Neural cell (in vitro differentiated cells): ENCODE measurements at regions not wholly inside any gene's neighbourhood (a gene's known extent, or its start where the extent isn't known, plus 50 kb on each side); places are given as distances from the start of the nearest gene placed in this dataset.

Experiments
- H2AFZ ChIP-seq: fragments of 200-600, 300-800 bp; sonication (generic), shearing (Covaris generic); 2 replicates; pipeline ENCODE4 v1.6.0; 2014; ENCODE audit warnings: low read depth, mild to moderate bottlenecking, antibody characterized with exemption, low read length, moderate library complexity
- H3F3A ChIP-seq: fragments of 200-600 bp; shearing (Covaris generic); 2 replicates; pipeline ENCODE4 v1.6.1; 2016; ENCODE audit warnings: mild to moderate bottlenecking, moderate library complexity, mixed read lengths, antibody characterized with exemption, low read length; ENCODE audit not compliant: insufficient read depth, poor library complexity, severe bottlenecking
- H3K27ac ChIP-seq: fragments of 200-600, 300-800 bp; sonication (generic), shearing (Covaris generic); 2 replicates; pipeline ENCODE4 v1.5.1; 2014; ENCODE audit warnings: mild to moderate bottlenecking, low read length, moderate library complexity
- H3K27me3 ChIP-seq: fragments of 300-800, 200-600 bp; sonication (generic), shearing (Covaris generic); 2 replicates; pipeline ENCODE4 v1.6.0; 2014; ENCODE audit warnings: mild to moderate bottlenecking, low read depth, low read length, moderate library complexity; ENCODE audit not compliant: insufficient read depth
- H3K36me3 ChIP-seq: fragments of 300-800, 200-600 bp; sonication (generic), shearing (Covaris generic); 2 replicates; pipeline ENCODE4 v1.5.1; 2014; ENCODE audit warnings: mild to moderate bottlenecking, antibody characterized with exemption, low read length, moderate library complexity; ENCODE audit not compliant: insufficient read depth
- H3K4me2 ChIP-seq: fragments of 300-800, 200-600 bp; sonication (generic), shearing (Covaris generic); 2 replicates; pipeline ENCODE4 v1.6.0; 2014; ENCODE audit warnings: mild to moderate bottlenecking, low read length
- H3K4me3 ChIP-seq: fragments of 300-800, 200-600 bp; sonication (generic), shearing (Covaris generic); 2 replicates; pipeline ENCODE4 v1.5.1; 2014; ENCODE audit warnings: mild to moderate bottlenecking, low read length, moderate library complexity
- H3K79me2 ChIP-seq: fragments of 200-600 bp; shearing (Covaris generic); replicated peaks from 2 replicates; pipeline ENCODE4 v1.6.0; 2014; ENCODE audit warnings: mild to moderate bottlenecking, low read length, moderate library complexity; ENCODE audit not compliant: insufficient read depth
- H3K9ac ChIP-seq: fragments of 300-800, 200-600 bp; sonication (generic), shearing (Covaris generic); 2 replicates; pipeline ENCODE4 v1.6.1; 2016; ENCODE audit warnings: mild to moderate bottlenecking, low read length, mixed read lengths
- H3K9me2 ChIP-seq: fragments of 200-600 bp; shearing (Covaris generic); 2 replicates; pipeline ENCODE4 v1.6.1; 2016; ENCODE audit warnings: mild to moderate bottlenecking, low read length, mixed read lengths; ENCODE audit not compliant: insufficient read depth
- H3K9me3 ChIP-seq: fragments of 200-600, 300-800 bp; sonication (generic), shearing (Covaris generic); 2 replicates; pipeline ENCODE4 v1.6.1; 2016; ENCODE audit warnings: mild to moderate bottlenecking, mixed run types, low read length, moderate library complexity, mixed read lengths
- H4K20me1 ChIP-seq: fragments of 200-600 bp; shearing (Covaris generic); 2 replicates; pipeline ENCODE4 v1.6.1; 2016; ENCODE audit warnings: mild to moderate bottlenecking, mixed run types; ENCODE audit not compliant: insufficient read depth
- EP300 ChIP-seq: fragments of 450-650 bp; conservative IDR thresholded peaks from 2 replicates; pipeline ENCODE4 v1.6.1; 2014; ENCODE audit warnings: antibody characterized with exemption, mild to moderate bottlenecking, moderate library complexity; ENCODE audit not compliant: poor library complexity, severe bottlenecking
- EZH2 ChIP-seq: fragments of 200-600, 300-800 bp; shearing (Covaris generic), sonication (generic); IDR thresholded peaks from 2 replicates; pipeline ENCODE4 v1.6.1; 2014; ENCODE audit warnings: antibody characterized with exemption, low read length, borderline replicate concordance, mild to moderate bottlenecking; ENCODE audit not compliant: insufficient read depth, poor library complexity, severe bottlenecking
- MXI1 ChIP-seq: fragments of 450-650 bp; conservative IDR thresholded peaks from 2 replicates; pipeline ENCODE4 v1.6.1; 2014; ENCODE audit warnings: antibody characterized with exemption, mild to moderate bottlenecking; ENCODE audit not compliant: poor library complexity, severe bottlenecking
- POLR2AphosphoS5 ChIP-seq: IDR thresholded peaks from 2 replicates; pipeline ENCODE4 v1.6.1; 2012
- RAD21 ChIP-seq: fragments of 450-650 bp; conservative IDR thresholded peaks from 2 replicates; pipeline ENCODE4 v1.6.1; 2014; ENCODE audit warnings: antibody characterized with exemption, mild to moderate bottlenecking, moderate library complexity
- REST ChIP-seq: IDR thresholded peaks from 2 replicates; pipeline ENCODE4 v1.6.1; 2012; ENCODE audit warnings: borderline replicate concordance
- SMC3 ChIP-seq: fragments of 450-650 bp; conservative IDR thresholded peaks from 2 replicates; pipeline ENCODE4 v1.6.1; 2014; ENCODE audit warnings: antibody characterized with exemption, mild to moderate bottlenecking, moderate library complexity; ENCODE audit not compliant: poor library complexity
- TAF1 ChIP-seq: IDR thresholded peaks from 2 replicates; pipeline ENCODE4 v1.6.1; 2012; ENCODE audit warnings: low read depth
- TF ChIP-seq, protein P1 (sequence below): fragments of 450-650 bp; IDR thresholded peaks from 2 replicates; pipeline ENCODE4 v1.5.1; 2014; ENCODE audit warnings: antibody characterized with exemption, mild to moderate bottlenecking, moderate library complexity; ENCODE audit not compliant: poor library complexity, severe bottlenecking

GRCh38 chr10:71126432-71126831, 85.9 kb upstream of the UNC5B start:
- H2AFZ ChIP-seq = no peak overlapping the region
- H3K9me3 ChIP-seq = no peaks in the 10 kb centered on the region
- no peaks in the 10 kb centered on the region for H3K36me3 ChIP-seq
- no peak overlapping the region for H3K9ac ChIP-seq
- H3F3A ChIP-seq = no peaks in the 10 kb centered on the region
- TF ChIP-seq TAF1 = no peak
- TF ChIP-seq SMC3 = no peak
- TF ChIP-seq, protein P1, sequence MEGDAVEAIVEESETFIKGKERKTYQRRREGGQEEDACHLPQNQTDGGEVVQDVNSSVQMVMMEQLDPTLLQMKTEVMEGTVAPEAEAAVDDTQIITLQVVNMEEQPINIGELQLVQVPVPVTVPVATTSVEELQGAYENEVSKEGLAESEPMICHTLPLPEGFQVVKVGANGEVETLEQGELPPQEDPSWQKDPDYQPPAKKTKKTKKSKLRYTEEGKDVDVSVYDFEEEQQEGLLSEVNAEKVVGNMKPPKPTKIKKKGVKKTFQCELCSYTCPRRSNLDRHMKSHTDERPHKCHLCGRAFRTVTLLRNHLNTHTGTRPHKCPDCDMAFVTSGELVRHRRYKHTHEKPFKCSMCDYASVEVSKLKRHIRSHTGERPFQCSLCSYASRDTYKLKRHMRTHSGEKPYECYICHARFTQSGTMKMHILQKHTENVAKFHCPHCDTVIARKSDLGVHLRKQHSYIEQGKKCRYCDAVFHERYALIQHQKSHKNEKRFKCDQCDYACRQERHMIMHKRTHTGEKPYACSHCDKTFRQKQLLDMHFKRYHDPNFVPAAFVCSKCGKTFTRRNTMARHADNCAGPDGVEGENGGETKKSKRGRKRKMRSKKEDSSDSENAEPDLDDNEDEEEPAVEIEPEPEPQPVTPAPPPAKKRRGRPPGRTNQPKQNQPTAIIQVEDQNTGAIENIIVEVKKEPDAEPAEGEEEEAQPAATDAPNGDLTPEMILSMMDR = no peak
- H3K79me2 ChIP-seq = no peaks in the 10 kb centered on the region
- H3K27me3 ChIP-seq = no peaks in the 10 kb centered on the region
- peak overlapping the region; percentile 11 for H3K27ac ChIP-seq
- H3K9me2 ChIP-seq = no peaks in the 10 kb centered on the region
- H3K4me3 ChIP-seq = no peak overlapping the region
- no peak overlapping the region for H3K4me2 ChIP-seq
- H4K20me1 ChIP-seq = no peaks in the 10 kb centered on the region

DNA sequence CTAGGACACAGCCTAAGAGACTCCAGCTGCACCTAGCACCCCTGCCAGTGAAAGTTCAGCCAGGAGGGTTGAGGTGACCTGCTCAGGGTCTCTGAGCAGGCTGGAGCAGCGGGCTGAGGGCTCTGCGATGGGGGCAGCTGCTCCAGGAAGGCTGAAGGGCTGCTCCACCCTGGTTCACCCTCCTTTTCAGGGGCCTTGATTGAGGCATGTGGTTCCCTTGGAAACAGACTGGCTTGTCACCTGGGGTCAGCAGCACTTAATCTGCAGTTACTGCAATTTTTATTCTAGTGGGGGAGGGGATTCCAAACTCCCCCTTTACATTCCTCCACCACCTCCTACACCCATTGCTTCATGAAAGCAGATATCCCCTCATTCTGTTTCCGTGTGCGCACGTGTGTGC, 85.3 kb upstream of the UNC5B start:
- Histone ChIP-seq H3K4me3 (peak overlapping the region; percentile 32), H2AFZ (no peak overlapping the region), H3K27me3 (no peaks in the 10 kb centered on the region), H3F3A (no peaks in the 10 kb centered on the region), H3K79me2 (no peaks in the 10 kb centered on the region), H3K9ac (no peak overlapping the region), H3K9me2 (no peaks in the 10 kb centered on the region), H3K27ac (peak overlapping the region; percentile 38), H3K36me3 (no peaks in the 10 kb centered on the region), H4K20me1 (no peaks in the 10 kb centered on the region), H3K9me3 (no peaks in the 10 kb centered on the region), H3K4me2 (peak overlapping the region; percentile 57)
- TF ChIP-seq RAD21 = peak; percentile 23
- TF ChIP-seq EP300 = peak; percentile 21
- no peak for TF ChIP-seq POLR2AphosphoS5

GRCh38 chr10:71127773-71128172, 84.6 kb upstream of the UNC5B start:
- Histone ChIP-seq H3K4me2 (no peak overlapping the region), H3K4me3 (no peak overlapping the region), H3K9ac (no peak overlapping the region), H3K27ac (peak overlapping the region; percentile 38), H4K20me1 (no peaks in the 10 kb centered on the region), H3F3A (no peaks in the 10 kb centered on the region), H3K9me3 (no peaks in the 10 kb centered on the region), H3K79me2 (no peaks in the 10 kb centered on the region), H3K27me3 (no peaks in the 10 kb centered on the region), H3K9me2 (no peaks in the 10 kb centered on the region), H3K36me3 (no peaks in the 10 kb centered on the region), H2AFZ (no peak overlapping the region)
- TF ChIP-seq EP300 (no peak), EZH2 (no peak), REST (no peak), POLR2AphosphoS5 (no peak), MXI1 (no peak)
